ENCODE measurements at regions not wholly inside any gene's neighbourhood (a gene's known extent, or its start where the extent isn't known, plus 50 kb on each side); places are given as distances from the start of the nearest gene placed in this dataset.

DNA sequence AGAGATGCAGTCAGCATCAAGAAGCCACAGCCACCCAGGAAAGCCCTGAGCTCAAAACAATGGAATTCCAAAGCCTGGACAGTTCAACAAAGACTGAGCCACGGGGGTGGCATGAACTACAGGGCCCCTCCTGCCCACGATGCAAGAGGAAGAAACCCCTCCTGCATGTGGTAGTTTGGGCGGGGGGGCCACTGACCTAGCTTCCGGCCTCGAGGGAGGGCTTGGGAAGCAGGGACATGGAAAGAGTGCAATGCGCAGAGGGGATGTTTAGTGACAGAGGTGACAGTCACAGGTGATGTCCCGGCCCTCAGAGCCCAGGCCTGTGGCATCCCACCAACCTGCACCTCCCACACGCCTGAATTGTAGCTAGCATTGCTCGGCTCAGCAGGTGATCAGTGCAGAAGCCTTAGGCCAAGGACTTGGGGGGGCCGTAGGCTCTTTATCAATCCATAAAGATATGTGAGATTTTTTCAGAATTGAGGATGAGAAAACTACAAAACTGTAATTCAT is 318.8 kb downstream of the TEX29 start:
- Histone ChIP-seq H3K4me1 (ENCODE audit: insufficient read depth, low read length, poor library complexity, severe bottlenecking) (no peaks in the 10 kb centered on the region), H3K36me3 (ENCODE audit: insufficient read depth, low read length, poor library complexity, severe bottlenecking) (no peaks in the 10 kb centered on the region), H3K27me3 (replicated peaks; ENCODE audit: insufficient read depth, low read depth, low read length, poor library complexity) (peaks cover 53% of the 10 kb centered on the region), H3K27ac (ENCODE audit: low read depth, low read length, poor library complexity, severe bottlenecking) (no peak overlapping the region), H3K9me3 (ENCODE audit: low read depth, low read length, poor library complexity, severe bottlenecking) (no peaks in the 10 kb centered on the region), H3K4me3 (ENCODE audit: low read depth, low read length, poor library complexity, severe bottlenecking) (no peak overlapping the region)
- CTCF ChIA-PET, result no interaction called here
- no peak for DNase-seq (ENCODE audit: low spot score)
- BruUV-seq (replicated peaks), result no TSS peak
- TF ChIP-seq EZH2 (IDR thresholded peaks at IDR 0.05; ENCODE audit: borderline replicate concordance, low read depth, low read length, poor library complexity, severe bottlenecking), result no peak
- TF ChIP-seq, protein P1, sequence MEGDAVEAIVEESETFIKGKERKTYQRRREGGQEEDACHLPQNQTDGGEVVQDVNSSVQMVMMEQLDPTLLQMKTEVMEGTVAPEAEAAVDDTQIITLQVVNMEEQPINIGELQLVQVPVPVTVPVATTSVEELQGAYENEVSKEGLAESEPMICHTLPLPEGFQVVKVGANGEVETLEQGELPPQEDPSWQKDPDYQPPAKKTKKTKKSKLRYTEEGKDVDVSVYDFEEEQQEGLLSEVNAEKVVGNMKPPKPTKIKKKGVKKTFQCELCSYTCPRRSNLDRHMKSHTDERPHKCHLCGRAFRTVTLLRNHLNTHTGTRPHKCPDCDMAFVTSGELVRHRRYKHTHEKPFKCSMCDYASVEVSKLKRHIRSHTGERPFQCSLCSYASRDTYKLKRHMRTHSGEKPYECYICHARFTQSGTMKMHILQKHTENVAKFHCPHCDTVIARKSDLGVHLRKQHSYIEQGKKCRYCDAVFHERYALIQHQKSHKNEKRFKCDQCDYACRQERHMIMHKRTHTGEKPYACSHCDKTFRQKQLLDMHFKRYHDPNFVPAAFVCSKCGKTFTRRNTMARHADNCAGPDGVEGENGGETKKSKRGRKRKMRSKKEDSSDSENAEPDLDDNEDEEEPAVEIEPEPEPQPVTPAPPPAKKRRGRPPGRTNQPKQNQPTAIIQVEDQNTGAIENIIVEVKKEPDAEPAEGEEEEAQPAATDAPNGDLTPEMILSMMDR (conservative IDR thresholded peaks at IDR 0.05; ENCODE audit: low read depth, low read length), result no peak
- POLR2A ChIA-PET (ENCODE audit: low non-redundant PET), result no interaction called here
- intact Hi-C loops (cut with micrococcal nuclease; ENCODE audit: unreplicated experiment), result no loop called here

DNA sequence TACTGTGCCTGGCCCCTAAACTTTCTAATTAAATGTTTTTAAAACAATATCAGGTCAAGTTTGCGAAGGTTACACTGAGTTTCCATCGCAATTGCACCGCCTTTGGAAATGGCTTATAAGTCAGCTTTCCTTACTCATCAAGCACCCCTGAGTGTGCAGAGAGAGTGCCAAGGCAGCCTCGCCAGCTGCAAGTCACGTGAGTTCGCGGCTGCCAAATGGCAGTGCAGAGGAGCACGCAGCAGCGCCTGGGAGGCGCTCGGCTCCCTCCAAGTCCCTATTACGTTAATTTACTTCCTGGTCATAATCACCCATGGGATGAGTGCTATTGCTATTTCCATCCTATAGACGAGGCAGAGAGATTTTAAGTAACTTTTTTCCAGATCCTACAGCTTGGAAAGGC is 319.6 kb downstream of the TEX29 start:
- no TSS peak for BruUV-seq (replicated peaks)
- Histone ChIP-seq H3K4me3 (ENCODE audit: low read depth, low read length, poor library complexity, severe bottlenecking) (no peak overlapping the region), H3K27ac (ENCODE audit: low read depth, low read length, poor library complexity, severe bottlenecking) (no peak overlapping the region), H3K9me3 (ENCODE audit: low read depth, low read length, poor library complexity, severe bottlenecking) (no peaks in the 10 kb centered on the region), H3K4me1 (ENCODE audit: insufficient read depth, low read length, poor library complexity, severe bottlenecking) (no peaks in the 10 kb centered on the region), H3K36me3 (ENCODE audit: insufficient read depth, low read length, poor library complexity, severe bottlenecking) (no peaks in the 10 kb centered on the region), H3K27me3 (replicated peaks; ENCODE audit: insufficient read depth, low read depth, low read length, poor library complexity) (peaks cover 57% of the 10 kb centered on the region)
- peak; percentile 21 for DNase-seq (ENCODE audit: low spot score)
- intact Hi-C loops (cut with micrococcal nuclease; ENCODE audit: unreplicated experiment), result no loop called here
- ChIA-PET POLR2A (ENCODE audit: low non-redundant PET) (no interaction called here), CTCF (no interaction called here)
- TF ChIP-seq, protein P1 (conservative IDR thresholded peaks at IDR 0.05; ENCODE audit: low read depth, low read length), result no peak
- no peak for TF ChIP-seq EZH2 (IDR thresholded peaks at IDR 0.05; ENCODE audit: borderline replicate concordance, low read depth, low read length, poor library complexity, severe bottlenecking)

DNA sequence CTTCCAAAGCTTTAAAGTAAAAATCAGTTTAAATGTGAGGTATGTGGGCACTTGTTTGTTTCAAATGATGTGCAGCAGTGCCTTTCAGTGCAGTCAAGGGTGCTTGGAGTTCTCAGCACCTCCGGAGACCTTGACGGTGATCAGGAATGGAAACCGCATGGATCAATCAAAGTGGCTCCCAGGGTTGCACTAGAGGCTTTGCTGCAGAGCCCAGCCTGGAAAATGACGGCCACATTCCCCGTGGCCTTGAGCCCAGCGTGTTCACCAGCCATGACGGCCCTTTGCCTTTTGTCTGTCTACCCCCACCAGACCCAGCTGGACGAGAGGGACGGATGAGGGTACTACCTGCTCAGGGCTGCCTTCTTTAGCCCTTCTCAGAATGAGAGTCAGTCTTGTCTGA is 320.0 kb downstream of the TEX29 start:
- no peak overlapping the region for H3K27ac ChIP-seq (ENCODE audit: low read depth, low read length, poor library complexity, severe bottlenecking)
- TF ChIP-seq, protein P1 (conservative IDR thresholded peaks at IDR 0.05; ENCODE audit: low read depth, low read length), result no peak
- no peak for TF ChIP-seq EZH2 (IDR thresholded peaks at IDR 0.05; ENCODE audit: borderline replicate concordance, low read depth, low read length, poor library complexity, severe bottlenecking)
- DNase-seq (ENCODE audit: low spot score), result no peak
- no TSS peak for BruUV-seq (replicated peaks)
- H3K4me3 ChIP-seq (ENCODE audit: low read depth, low read length, poor library complexity, severe bottlenecking), result no peak overlapping the region
- no peaks in the 10 kb centered on the region for H3K9me3 ChIP-seq (ENCODE audit: low read depth, low read length, poor library complexity, severe bottlenecking)
- no peaks in the 10 kb centered on the region for H3K4me1 ChIP-seq (ENCODE audit: insufficient read depth, low read length, poor library complexity, severe bottlenecking)
- no peaks in the 10 kb centered on the region for H3K36me3 ChIP-seq (ENCODE audit: insufficient read depth, low read length, poor library complexity, severe bottlenecking)
- intact Hi-C loops (cut with micrococcal nuclease; ENCODE audit: unreplicated experiment), result no loop called here
- H3K27me3 ChIP-seq (replicated peaks; ENCODE audit: insufficient read depth, low read depth, low read length, poor library complexity), result peaks cover 52% of the 10 kb centered on the region
- ChIA-PET CTCF (no interaction called here), POLR2A (ENCODE audit: low non-redundant PET) (no interaction called here)
